HFFc6 (cell line): ENCODE measurements at regions not wholly inside any gene's neighbourhood (a gene's known extent, or its start where the extent isn't known, plus 50 kb on each side); places are given as distances from the start of the nearest gene placed in this dataset.

Experiments used
- DNase-seq: peaks from one replicate; pipeline ENCODE4 v3.0.0-alpha.2; 2018
- H3K27ac Mint-ChIP-seq: 2 replicates; pipeline ENCODE4 v1.8.0; 2020; ENCODE audit warnings: mild to moderate bottlenecking, mixed read lengths
- H3K27me3 Mint-ChIP-seq: 2 replicates; pipeline ENCODE4 v1.8.0; 2021; ENCODE audit warnings: mild to moderate bottlenecking, moderate library complexity, mixed read lengths; ENCODE audit not compliant: insufficient read depth
- H3K36me3 Mint-ChIP-seq: 2 replicates; pipeline ENCODE4 v1.8.0; 2021; ENCODE audit warnings: low read depth, mixed read lengths
- H3K4me1 Mint-ChIP-seq: 2 replicates; pipeline ENCODE4 v1.8.0; 2020; ENCODE audit warnings: low read depth, mixed read lengths
- H3K4me3 Mint-ChIP-seq: 2 replicates; pipeline ENCODE4 v1.8.0; 2020; ENCODE audit warnings: mild to moderate bottlenecking, moderate library complexity, mixed read lengths
- H3K9me3 Mint-ChIP-seq: 2 replicates; pipeline ENCODE4 v1.8.0; 2020; ENCODE audit warnings: mild to moderate bottlenecking, mixed read lengths
- TF ChIP-seq, protein P1 (sequence below): fragments of 200-600 bp; sonication (generic); IDR thresholded peaks from 2 replicates; pipeline ENCODE4 v1.5.0; 2021; ENCODE audit warnings: antibody characterized with exemption, mild to moderate bottlenecking

DNA sequence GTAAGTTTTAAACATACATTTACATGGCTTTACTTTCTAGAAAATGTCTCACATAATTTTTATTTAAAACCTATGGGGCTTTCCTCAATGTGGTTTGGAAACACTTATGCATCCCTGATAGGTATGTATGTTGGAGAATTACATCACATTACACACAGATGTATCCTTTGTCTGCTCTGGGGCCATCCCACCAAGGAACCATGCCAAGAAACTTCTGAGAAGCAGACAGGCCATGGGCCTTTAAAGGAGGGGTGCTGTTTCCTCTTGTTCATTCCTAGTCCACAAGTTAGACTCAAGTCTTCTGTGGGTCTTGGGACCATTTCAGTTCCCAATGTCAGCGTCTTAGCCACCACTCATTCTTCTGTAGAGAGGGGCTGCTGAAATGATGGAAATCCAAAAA lies 162.0 kb upstream of the SETBP1 start:
- Mint-ChIP-seq H3K4me1 (no peaks in the 10 kb centered on the region; the same call in 1 of the 2 replicates), H3K27ac (no peak overlapping the region), H3K27me3 (no peaks in the 10 kb centered on the region), H3K36me3 (no peaks in the 10 kb centered on the region), H3K4me3 (no peak overlapping the region), H3K9me3 (no peaks in the 10 kb centered on the region; the same call in 1 of the 2 replicates)
- DNase-seq = no peak
- TF ChIP-seq, protein P1, sequence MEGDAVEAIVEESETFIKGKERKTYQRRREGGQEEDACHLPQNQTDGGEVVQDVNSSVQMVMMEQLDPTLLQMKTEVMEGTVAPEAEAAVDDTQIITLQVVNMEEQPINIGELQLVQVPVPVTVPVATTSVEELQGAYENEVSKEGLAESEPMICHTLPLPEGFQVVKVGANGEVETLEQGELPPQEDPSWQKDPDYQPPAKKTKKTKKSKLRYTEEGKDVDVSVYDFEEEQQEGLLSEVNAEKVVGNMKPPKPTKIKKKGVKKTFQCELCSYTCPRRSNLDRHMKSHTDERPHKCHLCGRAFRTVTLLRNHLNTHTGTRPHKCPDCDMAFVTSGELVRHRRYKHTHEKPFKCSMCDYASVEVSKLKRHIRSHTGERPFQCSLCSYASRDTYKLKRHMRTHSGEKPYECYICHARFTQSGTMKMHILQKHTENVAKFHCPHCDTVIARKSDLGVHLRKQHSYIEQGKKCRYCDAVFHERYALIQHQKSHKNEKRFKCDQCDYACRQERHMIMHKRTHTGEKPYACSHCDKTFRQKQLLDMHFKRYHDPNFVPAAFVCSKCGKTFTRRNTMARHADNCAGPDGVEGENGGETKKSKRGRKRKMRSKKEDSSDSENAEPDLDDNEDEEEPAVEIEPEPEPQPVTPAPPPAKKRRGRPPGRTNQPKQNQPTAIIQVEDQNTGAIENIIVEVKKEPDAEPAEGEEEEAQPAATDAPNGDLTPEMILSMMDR = no peak

DNA sequence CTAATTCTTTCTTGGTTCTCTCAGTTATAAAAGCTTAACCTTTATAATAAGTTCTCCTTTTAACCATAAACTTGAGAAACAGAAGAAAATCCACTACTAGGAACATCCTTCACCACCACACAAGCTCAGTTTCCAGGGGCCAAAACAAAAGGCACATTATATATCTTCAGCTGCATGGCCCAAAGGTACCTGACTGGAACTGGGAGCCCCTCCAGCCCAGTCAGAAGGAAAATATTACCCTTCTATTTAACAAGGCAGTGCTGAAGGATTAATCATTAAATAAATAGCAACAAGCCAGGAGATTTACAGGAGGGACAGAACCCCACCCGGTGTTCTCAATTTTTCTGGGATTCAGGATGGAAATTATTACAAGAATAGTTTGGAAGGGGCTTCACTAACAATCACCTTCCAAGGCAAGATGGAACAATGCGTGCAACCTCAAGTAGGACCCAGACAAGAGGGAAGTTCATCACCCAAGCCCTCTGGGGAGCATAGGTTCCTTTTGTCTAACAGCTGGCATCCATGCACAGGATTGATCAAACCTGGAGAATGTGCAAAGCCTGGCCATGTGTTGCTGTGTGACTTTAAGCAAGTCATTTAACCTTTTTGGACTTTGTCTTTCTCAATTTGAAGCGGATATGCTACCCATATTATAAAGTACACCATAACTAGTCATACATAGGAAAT lies 159.6 kb upstream of the SETBP1 start:
- no peaks in the 10 kb centered on the region for H3K36me3 Mint-ChIP-seq
- peaks cover 6% of the 10 kb centered on the region; the same call in 1 of the 2 replicates for H3K9me3 Mint-ChIP-seq
- H3K27me3 Mint-ChIP-seq = no peaks in the 10 kb centered on the region
- H3K4me3 Mint-ChIP-seq = no peak overlapping the region
- no peaks in the 10 kb centered on the region for H3K4me1 Mint-ChIP-seq
- DNase-seq = no peak
- H3K27ac Mint-ChIP-seq = no peak overlapping the region
- TF ChIP-seq, protein P1 = no peak

DNA sequence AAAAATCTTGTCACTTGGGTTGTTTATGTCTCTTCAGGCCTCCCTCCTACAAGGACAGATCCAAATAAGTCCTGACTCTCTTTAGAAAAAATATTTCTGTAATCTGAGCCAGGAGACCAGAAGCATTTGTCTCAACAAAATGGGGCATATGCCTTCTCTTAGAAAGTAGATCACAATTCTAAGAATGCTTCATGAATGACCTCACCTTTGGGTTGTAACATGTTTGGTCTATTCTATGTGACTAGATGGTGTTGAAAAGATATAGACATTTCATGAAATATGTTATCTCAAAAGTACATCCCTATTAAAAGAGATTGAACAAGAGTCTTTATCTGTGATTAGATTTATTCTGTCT lies 159.0 kb upstream of the SETBP1 start:
- no peaks in the 10 kb centered on the region for H3K36me3 Mint-ChIP-seq
- no peak for DNase-seq
- TF ChIP-seq, protein P1 = no peak
- H3K9me3 Mint-ChIP-seq = peaks cover 6% of the 10 kb centered on the region; the same call in 1 of the 2 replicates
- no peaks in the 10 kb centered on the region; the same call in 1 of the 2 replicates for H3K27me3 Mint-ChIP-seq
- H3K4me3 Mint-ChIP-seq = no peak overlapping the region
- no peaks in the 10 kb centered on the region for H3K4me1 Mint-ChIP-seq
- no peak overlapping the region for H3K27ac Mint-ChIP-seq

DNA sequence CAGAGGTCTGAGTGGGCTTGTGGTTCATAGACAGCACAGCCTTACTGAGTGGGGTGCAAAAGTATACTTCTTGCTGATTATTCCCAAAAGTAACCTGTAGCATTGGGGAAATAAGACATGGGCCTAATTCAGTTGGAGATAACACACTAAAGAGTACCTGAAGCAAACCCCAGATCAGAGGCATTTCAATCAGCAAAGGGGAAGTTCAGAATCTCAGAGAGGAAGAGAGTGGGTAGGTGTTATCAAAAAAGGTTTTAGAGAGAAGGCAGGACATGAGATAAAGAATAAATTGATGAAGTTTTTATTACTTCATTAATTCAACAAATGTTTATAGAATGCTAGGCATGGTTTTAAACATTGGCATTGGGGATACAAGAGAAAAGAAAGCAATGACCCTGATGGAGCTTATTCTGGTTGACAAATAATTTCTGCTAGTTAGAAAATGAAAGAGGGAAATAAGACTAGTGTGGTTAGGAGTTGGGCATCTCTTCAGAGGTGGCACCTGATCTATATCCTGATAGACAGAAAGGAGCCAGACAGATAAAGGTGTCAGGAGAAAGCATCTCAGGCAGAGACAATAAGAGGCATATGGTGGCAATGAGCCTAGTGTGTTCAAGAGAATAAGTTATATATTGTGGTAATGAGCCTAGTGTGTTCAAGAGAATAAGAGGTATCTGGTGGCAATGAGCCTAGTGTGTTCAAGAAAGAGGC lies 153.8 kb upstream of the SETBP1 start:
- Mint-ChIP-seq H3K36me3 (no peaks in the 10 kb centered on the region), H3K4me3 (no peak overlapping the region), H3K4me1 (no peaks in the 10 kb centered on the region), H3K27ac (no peak overlapping the region), H3K9me3 (peaks cover 8% of the 10 kb centered on the region; the same call in 1 of the 2 replicates), H3K27me3 (no peaks in the 10 kb centered on the region; the same call in 1 of the 2 replicates)
- no peak for DNase-seq
- TF ChIP-seq, protein P1 = no peak

DNA sequence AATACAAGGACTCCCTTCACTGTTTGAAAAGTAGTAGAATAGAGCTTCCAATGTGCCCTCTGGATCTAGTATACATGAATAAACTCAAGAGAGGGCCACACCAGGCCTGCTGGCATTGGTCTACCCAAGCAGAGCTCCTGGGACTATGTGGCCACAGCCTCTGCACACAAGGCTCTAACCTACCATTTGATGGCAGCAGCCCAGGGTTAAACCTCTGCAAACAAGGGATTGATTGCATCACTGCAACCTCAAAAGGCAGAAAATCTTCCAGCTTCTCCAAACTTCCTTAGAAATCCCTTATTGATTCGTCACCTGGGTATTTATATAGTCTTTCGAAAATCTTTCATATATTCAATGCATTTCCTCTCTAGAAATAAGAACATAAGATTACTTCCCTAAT lies 147.6 kb upstream of the SETBP1 start:
- Mint-ChIP-seq H3K27me3 (peaks cover 2% of the 10 kb centered on the region), H3K4me1 (peaks cover 22% of the 10 kb centered on the region; the same call in 1 of the 2 replicates), H3K36me3 (no peaks in the 10 kb centered on the region), H3K4me3 (no peak overlapping the region), H3K27ac (no peak overlapping the region), H3K9me3 (peaks cover 7% of the 10 kb centered on the region; the same call in 1 of the 2 replicates)
- TF ChIP-seq, protein P1 = no peak
- no peak for DNase-seq
